B cell (primary cell): ENCODE measurements at regions not wholly inside any gene's neighbourhood (a gene's known extent, or its start where the extent isn't known, plus 50 kb on each side); places are given as distances from the start of the nearest gene placed in this dataset.

ENCODE experiments used
- ATAC-seq: fragments of 200-7000 bp; cut with Tn5 transposase; one replicate; pipeline ENCODE4 v1.10.0; 2021; ENCODE audit warnings: low read depth, mild to moderate bottlenecking, moderate number of reproducible peaks, moderate library complexity
- CTCF ChIA-PET: fragments of 350-600 bp; sonication (Branson Sonifier 250); formaldehyde crosslinking; loops from one replicate; lab custom pipeline; 2021; ENCODE audit warnings: antibody characterized with exemption, inconsistent platforms; lab: Charles Lee
- POLR2A ChIA-PET: fragments of 350-600 bp; sonication (Branson Sonifier 250); formaldehyde crosslinking; loops from one replicate; lab custom pipeline; 2021; ENCODE audit warnings: antibody characterized with exemption; lab: Charles Lee
- DNase-seq: peaks from one replicate; pipeline ENCODE4 v3.0.0; 2013
- H2AFZ ChIP-seq: 2 replicates; pipeline ENCODE4 v1.6.1; 2012; ENCODE audit warnings: mild to moderate bottlenecking, low read depth, low read length; ENCODE audit not compliant: insufficient read depth, poor library complexity, severe bottlenecking
- H3K27ac ChIP-seq, 2 donors: 1 replicate in 1 of 2; 2 replicates in 1 of 2; pipeline ENCODE4 v1.5.1; 2012 to 2013; ENCODE audit warnings: low read length in 2 of 2, mild to moderate bottlenecking in 2 of 2, moderate library complexity in 1 of 2
- H3K27me3 ChIP-seq, 4 experiments: fragments of 200-600 bp in 1 of 4; sonication (generic) in 1 of 4; replicated peaks in 1 of 4; 1 replicate in 2 of 4; 2 replicates in 2 of 4; pipeline versions ENCODE4 v1.6.1 to v1.7.0; 2013 to 2016; ENCODE audit warnings: low read length in 3 of 4, mild to moderate bottlenecking in 2 of 4, mixed read lengths in 1 of 4, moderate library complexity in 1 of 4; ENCODE audit not compliant: insufficient read depth in 4 of 4, control insufficient read depth in 3 of 4; ENCODE audit errors: control extremely low read depth in 1 of 4
- H3K36me3 ChIP-seq, 2 experiments: replicated peaks in 1 of 2; 1 replicate in 1 of 2; 2 replicates in 1 of 2; pipeline versions ENCODE4 v1.6.1 to v1.7.1; 2013; ENCODE audit warnings: low read length in 1 of 2; ENCODE audit not compliant: insufficient read depth in 2 of 2, control insufficient read depth in 1 of 2; ENCODE audit errors: control extremely low read depth in 1 of 2, extremely low read depth in 1 of 2
- H3K4me1 ChIP-seq, 2 donors: fragments of 200-600 bp in 1 of 2; sonication (generic) in 1 of 2; 1 replicate in 1 of 2; 2 replicates in 1 of 2; pipeline versions ENCODE4 v1.5.1 to v1.6.1; 2013 to 2017; ENCODE audit warnings: low read length in 2 of 2; ENCODE audit not compliant: control insufficient read depth in 2 of 2, insufficient read depth in 2 of 2
- H3K4me2 ChIP-seq: replicated peaks from 2 replicates; pipeline ENCODE3; 2012; ENCODE audit warnings: mild to moderate bottlenecking, low read depth, low read length; ENCODE audit not compliant: poor library complexity, severe bottlenecking
- H3K4me3 ChIP-seq, 5 experiments: fragments of 200-600 bp in 1 of 5; sonication (generic) in 1 of 5; 1 replicate in 3 of 5; 2 replicates in 2 of 5; pipeline versions ENCODE4 v1.5.1 to v1.7.0; 2011 to 2016; ENCODE audit warnings: low read length in 4 of 5, mild to moderate bottlenecking in 4 of 5, low read depth in 2 of 5, control low read depth in 1 of 5, moderate library complexity in 1 of 5; ENCODE audit not compliant: insufficient read depth in 1 of 5; ENCODE audit errors: control extremely low read depth in 1 of 5, extremely low read depth in 1 of 5
- H3K79me2 ChIP-seq: fragments of 200-600 bp; sonication (generic); one replicate; pipeline ENCODE4 v1.6.0; 2016; ENCODE audit warnings: low read length; ENCODE audit not compliant: control insufficient read depth, insufficient read depth
- H3K9ac ChIP-seq: fragments of 200-600 bp; sonication (generic); 2 replicates; pipeline ENCODE4 v1.6.1; 2017; ENCODE audit warnings: mild to moderate bottlenecking, low read length, moderate library complexity
- H3K9me3 ChIP-seq, 3 donors: one replicate each; pipeline versions ENCODE4 v1.6.1 to v1.7.1; 2013; ENCODE audit warnings: low read length in 2 of 3; ENCODE audit not compliant: control insufficient read depth in 2 of 3, insufficient read depth in 1 of 3; ENCODE audit errors: control extremely low read depth in 1 of 3
- H4K20me1 ChIP-seq: 2 replicates; pipeline ENCODE4 v1.6.0; 2012; ENCODE audit warnings: mild to moderate bottlenecking, low read length; ENCODE audit not compliant: insufficient read depth, control insufficient read depth, poor library complexity, severe bottlenecking
- H3K27ac Mint-ChIP-seq: one replicate; pipeline ENCODE4 v1.8.0; 2021; ENCODE audit warnings: mixed read lengths
- H3K27me3 Mint-ChIP-seq: one replicate; pipeline ENCODE4 v1.8.0; 2021; ENCODE audit warnings: mixed read lengths
- H3K4me1 Mint-ChIP-seq: one replicate; pipeline ENCODE4 v1.8.0; 2021; ENCODE audit warnings: mixed read lengths
- H3K4me3 Mint-ChIP-seq: one replicate; pipeline ENCODE4 v1.8.0; 2021; ENCODE audit warnings: mixed read lengths
- H3K9me3 Mint-ChIP-seq: one replicate; pipeline ENCODE4 v1.8.0; 2022; ENCODE audit warnings: mixed read lengths; ENCODE audit not compliant: insufficient read depth
- EZH2 ChIP-seq: IDR thresholded peaks from 2 replicates; pipeline ENCODE4 v1.6.1; 2012; ENCODE audit warnings: borderline replicate concordance, low read depth, mild to moderate bottlenecking, moderate library complexity, low read length; ENCODE audit not compliant: insufficient read depth, poor library complexity, severe bottlenecking
- WGBS: methylation state at CpG from one replicate; pipeline ENCODE4 v1.1.5; 2013; ENCODE audit warnings: missing lambda C conversion rate; ENCODE audit not compliant: insufficient coverage; 5-methylcytosine and 5-hydroxymethylcytosine counted together
- intact Hi-C: fragments of 100-400 bp; cut with micrococcal nuclease; formaldehyde crosslinking; loops from one replicate; pipeline ENCODE4 v1.10.0; 2022
- TF ChIP-seq, protein P1 (sequence below): fragments of 200-600 bp; IDR thresholded peaks from one replicate; pipeline ENCODE4 v1.8.0; 2022; ENCODE audit warnings: antibody characterized with exemption, mild to moderate bottlenecking

DNA sequence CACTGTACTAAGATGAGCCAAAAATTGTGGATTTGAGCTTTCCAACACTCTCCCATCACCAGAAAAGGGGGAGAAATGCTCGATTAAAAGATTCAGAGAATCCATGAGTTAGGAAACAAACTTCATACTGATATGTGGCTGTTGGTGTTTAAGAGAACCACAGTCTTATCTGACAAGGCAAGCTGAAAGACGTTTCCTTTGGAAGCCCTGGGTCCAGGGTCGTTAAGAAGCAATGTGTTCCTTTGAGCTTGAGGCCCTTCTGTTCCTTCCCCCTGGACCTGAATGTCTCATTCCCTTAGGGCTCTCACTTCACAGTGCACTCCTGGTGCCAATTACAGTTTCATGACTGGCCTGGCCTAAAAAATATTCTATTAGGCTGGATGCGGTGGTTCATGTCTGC, 524.8 kb upstream of the PPP2R3A start:
- DNase-seq (no peak), ATAC-seq (no peak)
- Mint-ChIP-seq H3K27me3 (no peaks in the 10 kb centered on the region), H3K27ac (no peak overlapping the region), H3K9me3 (no peaks in the 10 kb centered on the region), H3K4me3 (no peak overlapping the region), H3K4me1 (peaks cover 18% of the 10 kb centered on the region)
- no peak overlapping the region for H3K4me3 ChIP-seq
- H3K9me3 ChIP-seq = no peaks in the 10 kb centered on the region
- no peaks in the 10 kb centered on the region for H3K36me3 ChIP-seq
- no peak for TF ChIP-seq EZH2
- TF ChIP-seq, protein P1, sequence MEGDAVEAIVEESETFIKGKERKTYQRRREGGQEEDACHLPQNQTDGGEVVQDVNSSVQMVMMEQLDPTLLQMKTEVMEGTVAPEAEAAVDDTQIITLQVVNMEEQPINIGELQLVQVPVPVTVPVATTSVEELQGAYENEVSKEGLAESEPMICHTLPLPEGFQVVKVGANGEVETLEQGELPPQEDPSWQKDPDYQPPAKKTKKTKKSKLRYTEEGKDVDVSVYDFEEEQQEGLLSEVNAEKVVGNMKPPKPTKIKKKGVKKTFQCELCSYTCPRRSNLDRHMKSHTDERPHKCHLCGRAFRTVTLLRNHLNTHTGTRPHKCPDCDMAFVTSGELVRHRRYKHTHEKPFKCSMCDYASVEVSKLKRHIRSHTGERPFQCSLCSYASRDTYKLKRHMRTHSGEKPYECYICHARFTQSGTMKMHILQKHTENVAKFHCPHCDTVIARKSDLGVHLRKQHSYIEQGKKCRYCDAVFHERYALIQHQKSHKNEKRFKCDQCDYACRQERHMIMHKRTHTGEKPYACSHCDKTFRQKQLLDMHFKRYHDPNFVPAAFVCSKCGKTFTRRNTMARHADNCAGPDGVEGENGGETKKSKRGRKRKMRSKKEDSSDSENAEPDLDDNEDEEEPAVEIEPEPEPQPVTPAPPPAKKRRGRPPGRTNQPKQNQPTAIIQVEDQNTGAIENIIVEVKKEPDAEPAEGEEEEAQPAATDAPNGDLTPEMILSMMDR = no peak
- POLR2A ChIA-PET = no interaction called here
- H3K27me3 ChIP-seq = no peaks in the 10 kb centered on the region
- H3K9ac ChIP-seq = no peak overlapping the region
- no peak overlapping the region for H2AFZ ChIP-seq
- CTCF ChIA-PET = no interaction called here
- H3K4me1 ChIP-seq = peaks cover 0 to 17% of the 10 kb centered on the region in 2 donors
- intact Hi-C loops = no loop called here
- no peaks in the 10 kb centered on the region for H4K20me1 ChIP-seq
- 18% methylated on average over 3 of the region's 4 CpGs for WGBS
- H3K27ac ChIP-seq = no peak overlapping the region
- H3K4me2 ChIP-seq = no peak overlapping the region
- H3K79me2 ChIP-seq = no peaks in the 10 kb centered on the region

DNA sequence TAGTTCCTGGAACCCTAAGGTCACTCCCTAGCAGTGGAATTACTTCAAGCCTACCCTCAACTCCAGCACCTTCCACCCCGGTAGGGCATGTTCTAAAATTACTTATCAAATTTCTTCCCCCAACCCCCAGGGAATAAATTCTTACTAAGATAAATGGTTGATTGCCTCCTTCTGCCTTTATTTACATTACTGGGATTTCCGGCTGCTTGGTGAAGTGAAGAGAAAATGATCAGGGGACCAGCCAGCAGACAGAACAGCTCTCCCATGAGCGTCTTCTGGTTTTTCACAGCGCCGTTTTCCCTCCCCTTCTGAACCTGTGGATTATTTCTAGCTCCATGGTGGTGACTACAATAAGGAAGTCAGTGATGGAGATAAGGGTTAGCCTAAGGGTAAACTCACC, 521.5 kb upstream of the PPP2R3A start:
- Histone ChIP-seq H3K27me3 (no peaks in the 10 kb centered on the region), H3K36me3 (no peaks in the 10 kb centered on the region), H3K79me2 (no peaks in the 10 kb centered on the region), H3K27ac (no peak overlapping the region), H4K20me1 (no peaks in the 10 kb centered on the region), H3K4me2 (no peak overlapping the region), H3K4me3 (no peak overlapping the region), H2AFZ (no peak overlapping the region), H3K9ac (no peak overlapping the region), H3K4me1 (peaks cover 0 to 17% of the 10 kb centered on the region in 2 donors), H3K9me3 (peaks cover 0 to 4% (median 0%) of the 10 kb centered on the region in 3 donors)
- Mint-ChIP-seq H3K4me3 (peak overlapping the region; percentile 55), H3K4me1 (peaks cover 18% of the 10 kb centered on the region), H3K9me3 (no peaks in the 10 kb centered on the region), H3K27me3 (no peaks in the 10 kb centered on the region), H3K27ac (no peak overlapping the region)
- intact Hi-C loops = no loop called here
- POLR2A ChIA-PET = no interaction called here
- ATAC-seq = no peak
- WGBS = no CpG with 5 or more reads among the region's 5 CpGs
- CTCF ChIA-PET = no interaction called here
- DNase-seq = peak; percentile 28
- TF ChIP-seq, protein P1 = no peak
- TF ChIP-seq EZH2 = no peak
